ENCODE measurements at regions not wholly inside any gene's neighbourhood (a gene's known extent, or its start where the extent isn't known, plus 50 kb on each side); places are given as distances from the start of the nearest gene placed in this dataset.

DNA sequence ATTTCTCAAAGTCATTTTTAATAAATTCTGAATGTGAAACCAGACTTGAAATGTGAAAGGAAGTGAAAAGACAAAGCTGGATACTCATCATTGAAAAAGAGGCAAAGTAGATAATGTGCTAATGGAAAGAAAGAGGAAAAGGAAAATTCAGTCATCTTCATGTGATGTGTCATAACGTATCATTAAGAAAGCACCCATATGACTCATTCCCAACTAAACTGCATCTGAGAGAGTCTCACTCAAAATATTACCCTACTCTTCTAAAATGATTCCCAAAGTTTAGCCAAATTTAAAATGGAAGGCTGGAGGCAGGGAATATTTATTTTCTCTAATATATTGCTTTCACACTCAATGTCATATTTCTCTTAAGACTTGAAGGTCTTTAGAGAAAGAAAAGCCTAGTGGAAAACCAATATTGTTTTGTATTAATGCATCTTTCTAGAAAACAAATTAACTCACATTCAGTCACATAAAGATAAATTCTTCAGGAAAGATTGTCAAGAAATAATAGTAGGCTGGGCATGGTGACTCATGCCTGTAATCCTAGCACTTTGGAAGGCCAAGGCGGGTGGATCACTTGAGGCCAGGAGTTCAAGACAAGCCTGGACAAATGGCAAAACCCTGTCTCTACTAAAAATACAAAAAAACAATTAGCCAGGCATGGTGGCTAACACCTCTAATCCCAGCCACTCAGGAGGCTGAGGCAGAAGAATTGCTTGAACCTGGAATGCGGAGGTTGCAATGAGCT is 129.9 kb downstream of the SLC30A10 start:
- DNase-seq: no peak

GRCh38 chr1:219797683-219798082 is 130.7 kb downstream of the SLC30A10 start:
- no peak for DNase-seq

DNA sequence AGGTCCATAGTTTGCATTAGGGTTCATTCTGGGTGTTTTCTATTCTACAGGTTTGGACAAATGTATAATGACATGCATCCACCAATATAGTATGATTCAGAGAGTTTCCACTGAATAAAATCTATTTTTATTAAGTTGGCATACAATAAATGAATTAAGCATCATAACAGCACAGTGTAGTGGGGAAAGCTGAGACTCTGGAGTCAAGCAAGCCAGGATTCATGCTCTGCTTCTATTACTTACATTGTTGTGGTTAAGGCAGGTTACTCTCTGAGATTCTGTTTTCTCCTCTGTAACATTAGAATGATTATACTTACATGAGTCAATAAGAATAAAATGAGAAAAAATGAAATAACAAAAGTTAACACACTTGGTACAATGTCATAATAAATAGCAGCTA is 131.3 kb downstream of the SLC30A10 start:
- no peak for DNase-seq

GRCh38 chr1:219795363-219795917 is 132.9 kb downstream of the SLC30A10 start:
- DNase-seq: no peak

DNA sequence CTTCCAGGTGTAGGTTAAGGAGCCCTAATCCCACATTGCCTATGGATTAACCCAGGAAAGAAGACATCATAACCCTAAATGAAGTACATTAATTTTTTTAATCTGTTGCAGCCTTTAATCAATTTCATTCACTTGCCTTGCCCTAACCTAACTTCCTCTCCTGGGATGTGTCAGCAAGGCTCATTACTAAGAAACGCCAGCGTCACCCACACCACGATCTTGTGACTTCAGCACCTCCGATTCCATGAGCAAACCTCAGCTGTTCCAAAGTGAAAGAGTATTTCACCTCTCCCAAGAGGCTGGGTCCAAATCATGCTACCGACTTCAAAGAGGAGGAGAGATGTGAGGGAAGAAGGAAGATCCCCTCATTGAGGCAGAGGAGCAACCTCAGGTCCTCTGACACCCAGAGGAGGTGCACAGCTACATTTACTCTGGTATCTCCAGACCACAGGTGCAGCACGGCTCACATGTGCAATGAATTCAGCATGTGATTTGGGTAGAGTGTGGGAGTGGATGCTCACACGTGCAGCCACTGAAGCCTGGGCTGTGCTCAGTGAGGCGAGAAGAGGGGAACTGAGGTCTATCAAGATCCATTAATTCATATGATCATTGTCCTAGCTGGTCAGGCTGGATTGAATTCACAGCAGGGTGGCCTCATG is 134.1 kb downstream of the SLC30A10 start:
- no peak for DNase-seq

GRCh38 chr1:219792337-219793021 is 135.9 kb downstream of the SLC30A10 start:
- no peak for DNase-seq

GRCh38 chr1:219791766-219792165 is 136.6 kb downstream of the SLC30A10 start:
- no peak for DNase-seq

GRCh38 chr1:219790834-219791615 is 137.3 kb downstream of the SLC30A10 start:
- no peak for DNase-seq

- DNase-seq: no peak
Measured at GRCh38 chr1:219788700-219789099, 139.7 kb downstream of the SLC30A10 start.

DNA sequence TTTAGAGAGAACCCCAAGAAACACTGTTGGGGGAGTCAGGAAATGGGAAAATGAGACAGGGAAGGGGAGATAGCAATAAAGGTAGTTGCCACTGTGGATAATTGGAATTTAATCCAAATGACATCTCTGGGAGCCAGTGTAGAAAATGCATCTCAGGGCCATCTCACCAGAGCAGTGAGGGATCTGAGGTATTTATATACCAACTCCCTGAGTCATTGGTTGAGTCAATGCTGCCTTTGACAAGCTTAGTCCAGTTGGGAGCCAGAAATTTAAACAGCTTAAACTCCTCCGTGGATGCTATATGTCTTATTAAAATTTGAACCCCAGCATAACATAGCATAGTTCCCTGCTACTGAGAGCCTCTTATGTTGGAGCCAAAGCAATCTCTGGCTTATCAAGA is 140.3 kb downstream of the SLC30A10 start:
- DNase-seq: no peak

- no peak for DNase-seq
Measured at GRCh38 chr1:219784660-219785381, 143.5 kb downstream of the SLC30A10 start.

DNA sequence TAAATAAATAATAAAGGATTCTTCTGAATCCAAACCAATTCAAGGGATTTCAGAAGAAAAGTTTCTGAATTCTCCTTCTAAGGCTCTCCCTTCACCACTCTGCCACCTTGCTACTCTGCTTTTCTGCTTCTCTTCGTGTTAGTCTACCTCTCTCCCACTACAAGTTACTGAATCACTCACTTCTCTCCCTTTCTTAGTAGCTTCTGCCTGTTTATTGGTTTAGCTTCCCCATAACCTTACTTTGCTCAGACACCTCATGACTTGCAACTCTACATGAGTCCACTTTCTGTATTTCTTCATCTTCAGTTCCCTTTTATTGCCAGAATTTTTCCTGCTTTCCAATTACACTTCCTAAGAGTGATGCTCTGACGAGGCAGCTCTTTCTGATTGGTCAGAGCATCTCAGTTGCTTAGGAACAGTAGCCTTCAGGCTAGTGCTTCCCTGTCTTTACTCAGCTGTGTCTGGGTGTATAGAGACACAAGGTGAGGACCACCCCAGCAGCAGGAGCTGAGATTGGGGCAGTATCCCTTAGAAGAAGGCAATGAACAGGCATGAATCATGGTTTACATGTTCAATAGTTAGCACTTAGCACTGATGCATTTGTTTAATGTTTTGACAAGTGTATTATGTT is 144.6 kb downstream of the SLC30A10 start:
- no peak for DNase-seq

GRCh38 chr1:219782929-219783328 is 145.4 kb downstream of the SLC30A10 start:
- DNase-seq: no peak

GRCh38 chr1:219782311-219782710 is 146.0 kb downstream of the SLC30A10 start:
- DNase-seq: no peak

DNA sequence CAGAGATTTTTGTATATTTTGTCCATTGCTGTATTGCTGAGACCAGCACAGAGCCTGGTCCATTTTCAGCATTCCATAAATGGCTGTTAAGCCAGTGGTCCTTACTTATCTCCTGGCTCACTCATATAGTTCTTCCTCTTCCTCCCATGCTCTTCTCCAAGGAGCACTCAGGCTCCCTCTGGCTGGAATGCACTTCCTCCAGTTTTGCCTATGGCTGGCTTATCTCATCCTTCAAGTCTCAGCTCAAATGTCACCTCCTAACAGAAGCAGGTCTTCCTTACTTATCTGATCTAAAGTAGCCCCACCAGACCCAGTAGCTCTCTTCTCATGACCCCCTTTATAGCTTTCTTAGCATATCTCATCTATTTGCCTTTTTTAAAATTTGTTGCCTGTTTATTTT is 146.9 kb downstream of the SLC30A10 start:
- no peak for DNase-seq

- no peak for DNase-seq
Measured at GRCh38 chr1:219778793-219779369, 149.5 kb downstream of the SLC30A10 start.

- no peak for DNase-seq
Measured at GRCh38 chr1:219778110-219778509, 150.2 kb downstream of the SLC30A10 start.

DNA sequence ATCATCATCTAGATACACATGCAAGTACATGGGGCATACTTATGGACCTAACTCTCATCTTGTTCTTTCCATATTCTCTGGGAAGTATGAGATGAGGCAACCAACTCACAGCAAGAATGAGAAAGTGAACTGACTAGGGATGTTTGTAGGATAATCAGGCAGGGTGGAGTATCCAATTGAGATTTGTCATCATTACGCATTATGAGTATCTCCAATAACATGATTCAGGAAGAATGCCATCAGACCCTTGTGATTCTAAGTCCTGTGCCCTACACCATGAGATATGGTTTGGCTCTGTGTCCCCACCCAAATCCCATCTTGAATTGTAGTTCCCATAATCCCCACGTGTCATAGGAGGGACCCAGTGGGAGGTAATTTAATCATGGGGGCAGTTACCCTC is 154.0 kb downstream of the SLC30A10 start:
- no peak for DNase-seq

GRCh38 chr1:219773775-219774174 is 154.6 kb downstream of the SLC30A10 start:
- no peak for DNase-seq

DNA sequence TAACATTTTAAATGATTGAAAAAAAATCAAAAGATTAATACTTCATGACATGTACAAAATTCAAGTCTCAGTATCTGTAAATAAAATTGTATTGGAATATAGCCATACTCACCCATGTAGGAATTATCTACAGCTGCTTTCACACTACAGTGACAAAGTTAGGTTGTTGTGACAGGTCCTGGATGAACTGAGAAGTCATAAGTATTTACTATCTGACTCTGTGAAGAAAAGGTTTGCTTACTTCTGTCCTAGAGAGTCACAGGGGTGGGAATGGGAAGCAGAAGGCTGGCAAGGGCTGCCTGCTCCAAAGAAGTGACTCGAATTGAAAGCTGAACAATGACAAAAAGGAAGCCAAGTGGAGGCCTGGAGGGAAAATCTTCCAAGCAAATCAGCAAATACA is 155.2 kb downstream of the SLC30A10 start:
- no peak for DNase-seq
